ENCODE measurements at regions not wholly inside any gene's neighbourhood (a gene's known extent, or its start where the extent isn't known, plus 50 kb on each side); places are given as distances from the start of the nearest gene placed in this dataset.

- no peak overlapping the region for H3K27ac ChIP-seq
- no peak for DNase-seq
- 76 to 95% (median 87%) methylated on average over 3 of the region's 3 CpGs for WGBS, 5 donors
- H3K9me3 ChIP-seq, result no peaks in the 10 kb centered on the region
- no peaks in the 10 kb centered on the region for H3K4me1 ChIP-seq
- no peak overlapping the region for H3K4me3 ChIP-seq
- TF ChIP-seq CTCF (IDR thresholded peaks at IDR 0.05), result no peak
- TF ChIP-seq POLR2AphosphoS5 (IDR thresholded peaks at IDR 0.05), result no peak
- TF ChIP-seq EP300 (IDR thresholded peaks at IDR 0.05), result no peak
- no peak for TF ChIP-seq POLR2A (IDR thresholded peaks at IDR 0.05)
- H3K36me3 ChIP-seq, result no peaks in the 10 kb centered on the region
- H3K27me3 ChIP-seq, result no peaks in the 10 kb centered on the region
- intact Hi-C loops (cut with DNase I; ENCODE audit: low total_unique reads), result no loop called here
Observed at GRCh38 chr10:21273400-21273968, 252.0 kb downstream of the SKIDA1 start.

DNA sequence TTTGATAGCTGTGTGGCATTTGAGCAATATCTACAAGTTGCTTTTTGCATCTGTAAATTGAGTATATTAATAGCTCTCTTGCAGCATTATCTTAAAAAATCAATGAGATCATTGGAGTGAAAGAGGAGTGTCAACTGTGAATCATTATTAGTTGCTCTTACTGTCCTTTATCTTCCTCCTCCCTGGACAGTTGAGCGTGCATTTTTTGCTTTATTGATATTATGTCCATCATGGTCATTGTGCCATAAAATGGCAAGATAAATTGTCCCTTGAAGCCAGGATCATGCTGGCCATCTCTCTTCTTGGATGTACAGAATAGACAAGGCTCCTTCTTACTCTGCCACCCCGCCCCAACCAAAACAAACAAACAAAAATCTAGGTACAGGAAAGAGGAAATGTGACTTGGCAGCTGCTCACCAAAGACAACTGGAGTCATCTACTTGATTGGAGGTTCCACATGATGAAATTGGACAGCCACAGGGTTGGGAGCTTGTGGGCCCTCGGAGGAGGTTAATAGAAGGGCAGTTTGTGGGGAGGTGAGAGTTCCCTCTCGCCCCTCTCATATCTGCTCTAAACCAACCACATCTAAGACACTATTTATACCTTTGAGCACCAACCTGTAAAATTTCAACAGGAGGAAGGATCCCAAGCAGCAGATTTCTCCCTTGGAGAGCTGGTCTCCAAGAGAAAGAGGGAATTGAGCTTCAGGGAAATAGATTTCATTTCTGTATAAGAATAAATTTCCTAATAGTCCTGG, 252.7 kb downstream of the SKIDA1 start:
- H3K4me1 ChIP-seq, result no peaks in the 10 kb centered on the region
- no peak overlapping the region for H3K4me3 ChIP-seq
- intact Hi-C loops (cut with DNase I; ENCODE audit: low total_unique reads), result no loop called here
- no peak for DNase-seq
- no peak overlapping the region for H3K27ac ChIP-seq
- WGBS, 5 donors, result 60 to 79% (median 74%) methylated on average over 4 of the region's 4 CpGs
- TF ChIP-seq CTCF (IDR thresholded peaks at IDR 0.05) (no peak), POLR2AphosphoS5 (IDR thresholded peaks at IDR 0.05) (no peak), EP300 (IDR thresholded peaks at IDR 0.05) (no peak), POLR2A (IDR thresholded peaks at IDR 0.05) (no peak)
- no peaks in the 10 kb centered on the region for H3K9me3 ChIP-seq
- H3K27me3 ChIP-seq, result no peaks in the 10 kb centered on the region
- H3K36me3 ChIP-seq, result no peaks in the 10 kb centered on the region

- H3K27me3 ChIP-seq, result no peaks in the 10 kb centered on the region
- intact Hi-C loops (cut with DNase I; ENCODE audit: low total_unique reads), result no loop called here
- no peaks in the 10 kb centered on the region for H3K9me3 ChIP-seq
- no peak overlapping the region for H3K27ac ChIP-seq
- no peaks in the 10 kb centered on the region for H3K4me1 ChIP-seq
- WGBS, 5 donors, result 89 to 97% (median 94%) methylated on average over 3 of the region's 3 CpGs
- H3K4me3 ChIP-seq, result no peak overlapping the region
- DNase-seq, result no peak
- H3K36me3 ChIP-seq, result no peaks in the 10 kb centered on the region
- no peak for TF ChIP-seq CTCF (IDR thresholded peaks at IDR 0.05)
- no peak for TF ChIP-seq POLR2A (IDR thresholded peaks at IDR 0.05)
- TF ChIP-seq POLR2AphosphoS5 (IDR thresholded peaks at IDR 0.05), result no peak
- TF ChIP-seq EP300 (IDR thresholded peaks at IDR 0.05), result no peak
Observed at GRCh38 chr10:21270976-21271375, 254.5 kb downstream of the SKIDA1 start.

- Histone ChIP-seq H3K4me1 (no peaks in the 10 kb centered on the region), H3K27ac (no peak overlapping the region), H3K36me3 (no peaks in the 10 kb centered on the region), H3K9me3 (no peaks in the 10 kb centered on the region), H3K4me3 (no peak overlapping the region), H3K27me3 (no peaks in the 10 kb centered on the region)
- intact Hi-C loops (cut with DNase I; ENCODE audit: low total_unique reads), result loop anchor here (5.0 kb wide), 1 partner anchor 192 kb away; no protein-coding TSS in a partner anchor
- WGBS, 5 donors, result 70 to 81% (median 73%) methylated on average over 5 of the region's 5 CpGs
- TF ChIP-seq CTCF (IDR thresholded peaks at IDR 0.05) (no peak), POLR2AphosphoS5 (IDR thresholded peaks at IDR 0.05) (no peak), EP300 (IDR thresholded peaks at IDR 0.05) (no peak), POLR2A (IDR thresholded peaks at IDR 0.05) (no peak)
- DNase-seq, result no peak
Observed at GRCh38 chr10:21269289-21269688, 256.2 kb downstream of the SKIDA1 start.

All from stomach (tissue), 8 donors.